Keratinocyte (primary cell): ENCODE measurements at regions not wholly inside any gene's neighbourhood (a gene's known extent, or its start where the extent isn't known, plus 50 kb on each side); places are given as distances from the start of the nearest gene placed in this dataset.

ENCODE experiments used
- CTCF ChIP-seq, 3 experiments: IDR thresholded peaks in 1 of 3; conservative IDR thresholded peaks in 1 of 3; optimal IDR thresholded peaks in 1 of 3; 2 replicates in 2 of 3; 3 replicates in 1 of 3; pipeline versions ENCODE3 to v1.5.1; 2011; ENCODE audit warnings: low read length in 3 of 3, mild to moderate bottlenecking in 3 of 3, moderate library complexity in 2 of 3, control low read depth in 1 of 3, inconsistent platforms in 1 of 3; ENCODE audit not compliant: insufficient read depth in 2 of 3; ENCODE audit errors: extremely low read depth in 1 of 3
- EZH2 ChIP-seq: IDR thresholded peaks from one replicate; pipeline ENCODE4 v1.6.1; 2012; ENCODE audit warnings: inconsistent platforms, mild to moderate bottlenecking, low read length, moderate library complexity

- TF ChIP-seq CTCF (optimal IDR thresholded peaks at IDR 0.05 in 1 of 3, IDR thresholded peaks at IDR 0.05 in 1 of 3, conservative IDR thresholded peaks at IDR 0.05 in 1 of 3; ENCODE audit: extremely low read depth in 1 of 3, insufficient read depth in 2 of 3, low read length in 3 of 3) (no peak), EZH2 (no peak)
These were observed 518.4 kb upstream of the PABPC4L start for GRCh38 chr4:134720030-134720429.
